Motor neuron (in vitro differentiated cells): ENCODE measurements at regions not wholly inside any gene's neighbourhood (a gene's known extent, or its start where the extent isn't known, plus 50 kb on each side); places are given as distances from the start of the nearest gene placed in this dataset.

Source experiments
- ATAC-seq, 8 experiments: fragments of 200-7000 bp; cut with Tn5 transposase; replicated peaks in 6 of 8; 2 replicates each; pipeline ENCODE4 v1.8.0; 2021; ENCODE audit warnings: mild to moderate bottlenecking in 8 of 8, moderate library complexity in 8 of 8
- H3K27ac ChIP-seq, 2 donors: fragments of 250-450 bp; sonication (Bioruptor Pico); 2 replicates each; pipeline ENCODE4 v1.9.0; 2021; ENCODE audit warnings: antibody characterized with exemption in 2 of 2, mild to moderate bottlenecking in 2 of 2, moderate library complexity in 1 of 2
- H3K4me1 ChIP-seq, 2 donors: fragments of 250-450 bp; sonication (Bioruptor Pico); replicated peaks in 1 of 2; 2 replicates each; pipeline ENCODE4 v1.6.1; 2021; ENCODE audit warnings: antibody characterized with exemption in 2 of 2, mild to moderate bottlenecking in 2 of 2, moderate library complexity in 1 of 2
- H3K4me3 ChIP-seq, 5 donors: fragments of 250-450 bp; sonication (Bioruptor Pico); 2 replicates each; pipeline ENCODE4 v1.9.0; 2021; ENCODE audit warnings: antibody characterized with exemption in 5 of 5, mild to moderate bottlenecking in 5 of 5, moderate library complexity in 4 of 5
- WGBS, 10 experiments: fragments of 450-650 bp; shearing (Covaris generic); methylation state at CpG; one replicate each; pipeline ENCODE4 v1.0.0; 2022; 5-methylcytosine and 5-hydroxymethylcytosine counted together
- in situ Hi-C, 9 experiments: fragments of 400-800 bp; cut with MboI; loops; one replicate each; pipeline ENCODE4 v1.15.0; 2021; ENCODE audit warnings: low sequenced_read_pairs in 9 of 9, low pct_unique_long_range_greater_than_20kb in 2 of 9; ENCODE audit not compliant: unreplicated experiment in 9 of 9

DNA sequence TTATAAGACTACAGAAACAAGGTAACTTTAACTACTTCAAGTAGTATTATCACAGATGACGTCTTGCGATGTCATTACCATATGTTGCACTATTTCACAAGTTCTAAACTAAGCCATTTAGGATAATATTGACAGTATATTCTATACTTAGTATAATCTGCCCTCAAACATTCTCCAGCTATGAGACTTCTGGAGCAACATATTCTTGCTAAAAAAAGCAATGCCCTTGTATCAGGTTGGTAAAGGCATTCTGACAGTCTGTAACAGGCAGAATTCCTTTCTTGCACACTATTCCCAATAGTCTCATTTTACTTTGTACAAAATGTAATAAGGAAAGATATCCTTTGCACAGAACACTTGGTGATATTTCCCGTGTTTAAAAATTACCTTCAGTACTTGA, 694.8 kb upstream of the PKDCC start:
- WGBS, 10 experiments: 29 to 100% (median 93%) methylated on average over 1 to 3 of the region's 3 CpGs
- Histone ChIP-seq H3K4me3 (no peak overlapping the region), H3K27ac (no peak overlapping the region), H3K4me1 (no peaks in the 10 kb centered on the region)
- in situ Hi-C loops: no loop called here
- ATAC-seq: no peak

DNA sequence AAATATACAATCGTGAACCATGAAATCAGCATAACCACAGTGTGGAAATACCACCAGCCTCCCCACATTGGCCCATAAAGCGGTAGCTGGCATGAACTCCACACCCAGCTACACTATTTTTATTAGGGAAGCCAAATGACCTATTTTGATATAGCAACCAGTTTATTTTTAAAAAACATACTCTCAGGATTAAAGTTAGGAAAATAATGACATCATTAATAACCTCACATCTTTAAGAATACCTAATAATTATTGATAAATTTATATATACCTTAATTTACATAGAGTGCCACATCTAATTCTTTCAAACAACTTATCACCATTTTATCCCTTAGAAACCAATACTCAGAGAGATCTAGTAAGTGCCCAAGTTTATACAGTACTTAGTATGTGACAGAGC, 692.0 kb upstream of the PKDCC start:
- in situ Hi-C loops: no loop called here
- Histone ChIP-seq H3K27ac (no peak overlapping the region), H3K4me1 (no peaks in the 10 kb centered on the region), H3K4me3 (no peak overlapping the region)
- ATAC-seq: no peak
- 0 to 100% (median 57%) methylated on average over 1 to 2 of the region's 2 CpGs; no CpG with 5 or more reads in 2 of the 10 experiments for WGBS, 10 experiments

DNA sequence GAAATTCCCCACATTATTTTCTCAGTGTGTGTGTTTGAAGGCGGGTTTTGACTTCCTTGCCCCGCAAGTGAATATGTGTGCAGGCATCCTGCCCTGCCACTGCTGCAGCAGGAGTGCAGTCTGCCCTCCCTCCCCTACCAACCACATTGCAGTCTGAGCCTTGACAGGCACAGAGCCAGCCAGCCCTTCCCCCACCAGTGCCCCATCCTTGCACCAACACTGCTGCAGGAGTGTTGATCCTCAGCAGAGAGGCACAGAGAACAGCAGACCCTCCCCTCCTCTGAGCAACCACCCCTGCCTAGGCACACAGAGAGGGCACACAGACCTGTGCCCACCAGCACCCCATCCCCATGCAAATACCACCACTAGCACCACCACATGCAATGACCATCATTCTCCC, 683.0 kb upstream of the PKDCC start:
- in situ Hi-C loops: no loop called here
- WGBS, 10 experiments: no CpG with 5 or more reads among the region's 2 CpGs

DNA sequence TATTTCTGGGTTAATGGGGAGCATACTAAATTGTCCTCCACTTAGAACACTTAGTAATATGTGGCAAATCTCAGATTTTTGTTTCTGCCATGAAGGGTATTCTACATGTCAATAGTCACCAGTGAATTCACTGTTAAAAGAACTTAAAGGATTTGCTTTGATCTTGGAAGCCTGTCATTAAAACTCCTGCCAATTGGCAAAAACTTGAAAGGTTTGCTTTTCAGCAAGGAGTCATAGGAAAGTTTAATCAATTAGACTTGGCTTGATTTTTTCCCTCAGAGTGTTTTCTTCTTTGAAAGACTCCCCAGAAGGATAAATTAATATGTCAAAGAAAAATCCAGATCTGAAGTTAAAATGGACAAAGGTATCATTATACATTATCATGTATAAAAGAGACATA, 671.9 kb upstream of the PKDCC start:
- in situ Hi-C loops: no loop called here
- no peak overlapping the region for H3K4me3 ChIP-seq
- ATAC-seq: no peak

More for the DNA sequence above, 683.0 kb upstream of the PKDCC start:
- no peaks in the 10 kb centered on the region for H3K4me1 ChIP-seq
- no peak for ATAC-seq
- no peak overlapping the region for H3K27ac ChIP-seq
- no peak overlapping the region for H3K4me3 ChIP-seq

DNA sequence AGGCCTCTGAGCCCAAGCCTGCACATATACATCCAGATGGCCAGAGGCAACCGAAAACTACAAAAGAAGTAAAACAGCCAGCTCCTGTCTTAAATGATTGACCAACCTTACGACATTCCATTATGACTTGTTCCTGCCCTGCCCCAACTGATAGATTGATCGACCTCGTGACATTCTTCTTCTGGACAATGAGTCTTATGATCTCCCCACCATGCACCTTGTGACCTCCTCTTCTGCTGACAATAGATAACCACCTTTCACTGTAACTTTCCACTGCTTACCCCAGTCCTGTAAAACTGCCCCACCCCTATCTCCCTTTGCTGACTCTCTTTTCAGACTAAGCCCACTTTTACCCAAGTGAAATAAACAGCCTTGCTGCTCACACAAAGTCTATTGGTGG, 670.0 kb upstream of the PKDCC start:
- Histone ChIP-seq H3K4me1 (peaks cover 12 to 14% of the 10 kb centered on the region in 2 donors), H3K27ac (no peak overlapping the region), H3K4me3 (no peak overlapping the region)
- WGBS, 10 experiments: 17 to 94% (median 51%) methylated on average over 1 to 4 of the region's 4 CpGs; no CpG with 5 or more reads in 2 of the 10 experiments
- ATAC-seq: no peak
- in situ Hi-C loops: no loop called here

More for the DNA sequence above, 671.9 kb upstream of the PKDCC start:
- Histone ChIP-seq H3K4me1 (peaks cover 12 to 14% of the 10 kb centered on the region in 2 donors), H3K27ac (no peak overlapping the region)

DNA sequence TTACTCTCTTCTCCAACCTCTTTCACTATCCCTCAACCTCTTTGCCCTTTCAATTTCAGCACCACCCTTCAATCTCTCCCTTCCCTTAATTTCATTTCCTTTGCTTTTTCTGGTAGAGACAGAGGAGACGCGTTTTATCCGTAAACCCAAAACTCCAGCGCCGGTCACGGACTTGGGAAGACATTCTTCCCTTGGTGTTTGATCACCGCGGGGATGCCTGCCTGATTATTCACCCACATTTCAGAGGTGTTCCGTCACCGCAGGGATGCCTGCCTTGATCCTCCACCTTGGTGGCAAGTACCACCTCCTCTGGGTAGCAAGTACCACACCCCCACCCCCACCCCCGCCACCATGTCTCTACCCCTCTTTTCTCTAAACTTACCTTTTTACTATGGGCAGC, 669.4 kb upstream of the PKDCC start:
- Histone ChIP-seq H3K4me1 (peaks cover 12 to 14% of the 10 kb centered on the region in 2 donors), H3K27ac (no peak overlapping the region), H3K4me3 (no peak overlapping the region)
- ATAC-seq: no peak
- in situ Hi-C loops: no loop called here
- 80 to 100% (median 98%) methylated on average over 1 to 10 of the region's 11 CpGs; no CpG with 5 or more reads in 4 of the 10 experiments for WGBS, 10 experiments

DNA sequence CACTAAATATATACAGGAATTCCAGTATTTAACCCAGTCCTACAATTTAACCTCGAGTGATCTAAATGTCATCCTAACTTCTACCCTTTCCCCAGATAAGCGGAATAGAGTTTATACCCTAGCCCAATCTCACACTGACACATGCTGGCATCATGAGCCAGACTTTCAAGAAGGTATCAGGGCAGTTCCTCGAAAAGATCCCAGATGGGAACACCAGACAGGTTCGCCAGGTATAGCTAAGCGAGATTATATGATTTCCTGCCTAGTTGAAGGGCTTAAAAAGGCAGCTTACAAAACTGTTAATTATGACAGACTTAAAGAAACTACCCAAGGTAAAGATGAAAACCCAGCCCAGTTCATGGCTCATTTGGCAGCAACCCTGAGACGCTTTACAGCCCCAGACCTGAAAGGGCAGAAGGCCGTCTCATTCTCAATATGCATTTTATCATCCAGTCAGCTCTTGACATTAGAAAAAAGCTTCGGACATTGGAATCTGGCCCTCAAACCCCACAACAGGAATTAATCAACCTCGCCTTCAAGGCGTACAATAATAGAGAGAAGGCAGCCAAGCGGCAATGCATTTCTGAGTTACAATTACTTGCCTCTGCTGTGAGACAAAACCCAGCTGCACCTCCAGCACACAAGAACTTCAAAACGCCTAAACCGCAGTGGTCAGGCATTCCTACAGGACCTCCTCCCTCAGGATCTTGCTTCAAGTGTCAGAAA, 668.2 kb upstream of the PKDCC start:
- Histone ChIP-seq H3K4me3 (no peak overlapping the region), H3K27ac (no peak overlapping the region), H3K4me1 (peaks cover 12 to 14% of the 10 kb centered on the region in 2 donors)
- WGBS, 10 experiments: 17 to 86% (median 31%) methylated on average over 4 to 10 of the region's 13 CpGs; no CpG with 5 or more reads in 1 of the 10 experiments
- ATAC-seq: peak in 2 of 8 experiments; percentile 45 to 65
- in situ Hi-C loops: no loop called here

DNA sequence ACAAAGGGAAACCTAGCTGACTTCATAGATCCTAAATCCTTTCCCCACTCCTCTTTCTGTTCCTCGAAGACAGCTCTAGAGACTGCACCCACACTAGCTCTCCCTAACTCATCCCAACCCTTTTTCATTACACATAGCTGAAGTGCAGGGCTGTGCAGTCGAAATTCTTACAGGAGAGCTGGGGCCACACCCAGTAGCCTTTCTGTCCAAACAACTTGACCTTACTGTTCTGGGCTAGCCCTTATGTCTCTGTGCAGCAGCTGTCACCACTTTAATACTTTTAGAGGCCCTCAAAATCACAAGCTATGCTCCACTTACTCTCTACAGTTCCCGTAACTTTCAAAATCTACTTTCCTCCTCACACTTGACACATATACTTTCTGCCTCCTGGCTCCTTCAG, 666.1 kb upstream of the PKDCC start:
- in situ Hi-C loops: no loop called here
- no peak overlapping the region for H3K27ac ChIP-seq
- H3K4me3 ChIP-seq: no peak overlapping the region
- H3K4me1 ChIP-seq: peaks cover 10 to 14% of the 10 kb centered on the region in 2 donors
- ATAC-seq: no peak
- 0 to 100% (median 90%) methylated on average over 1 to 2 of the region's 3 CpGs; no CpG with 5 or more reads in 1 of the 10 experiments for WGBS, 10 experiments

DNA sequence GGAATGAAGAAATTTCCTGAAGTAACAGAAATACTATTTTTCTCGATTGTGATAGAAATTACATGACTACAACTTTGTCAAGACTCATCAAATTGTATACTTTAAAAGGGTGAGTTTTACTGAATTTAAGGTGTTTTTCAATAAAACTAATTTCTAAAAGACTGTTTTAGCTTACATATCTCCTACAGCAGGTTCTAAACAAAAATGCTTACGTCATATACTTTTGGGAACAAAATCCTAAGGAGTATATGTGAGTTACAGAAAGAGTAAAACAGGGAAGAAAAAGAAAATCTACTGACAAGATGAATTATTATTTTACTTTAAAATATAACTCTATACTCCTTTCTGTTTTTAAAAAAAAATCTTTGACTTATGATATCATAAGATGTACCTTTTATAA, 660.3 kb upstream of the PKDCC start:
- no peak overlapping the region for H3K27ac ChIP-seq
- H3K4me1 ChIP-seq: no peaks in the 10 kb centered on the region
- H3K4me3 ChIP-seq: no peak overlapping the region
- in situ Hi-C loops: no loop called here
- WGBS, 10 experiments: 0 to 100% (median 92%) methylated on average over 1 to 2 of the region's 2 CpGs
- no peak for ATAC-seq

DNA sequence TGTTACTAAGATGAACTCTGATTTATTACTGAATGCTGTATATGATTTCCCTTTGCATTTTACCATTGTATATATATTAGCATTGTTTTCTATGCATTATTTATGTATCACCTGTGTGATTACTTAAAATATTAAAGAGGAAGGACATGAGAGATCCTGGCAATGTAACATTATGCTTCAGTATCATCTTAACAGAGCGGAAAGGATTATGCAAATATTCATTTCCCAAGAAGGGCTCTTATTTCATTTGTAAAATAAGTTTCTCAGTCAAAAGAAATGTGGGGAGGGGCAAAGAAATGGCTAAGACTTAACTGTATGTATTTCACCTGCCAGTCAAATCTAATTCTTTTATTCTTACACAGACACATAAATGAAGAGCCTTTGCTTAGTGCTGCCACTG, 654.2 kb upstream of the PKDCC start:
- ATAC-seq: peak in 1 of 8 experiments; percentile 65
- no peak overlapping the region for H3K27ac ChIP-seq
- H3K4me1 ChIP-seq: no peaks in the 10 kb centered on the region
- in situ Hi-C loops: no loop called here
- no peak overlapping the region for H3K4me3 ChIP-seq
- WGBS, 10 experiments: 0 to 100% (median 51%) methylated on average over 1 of the region's 1 CpG; no CpG with 5 or more reads in 2 of the 10 experiments

DNA sequence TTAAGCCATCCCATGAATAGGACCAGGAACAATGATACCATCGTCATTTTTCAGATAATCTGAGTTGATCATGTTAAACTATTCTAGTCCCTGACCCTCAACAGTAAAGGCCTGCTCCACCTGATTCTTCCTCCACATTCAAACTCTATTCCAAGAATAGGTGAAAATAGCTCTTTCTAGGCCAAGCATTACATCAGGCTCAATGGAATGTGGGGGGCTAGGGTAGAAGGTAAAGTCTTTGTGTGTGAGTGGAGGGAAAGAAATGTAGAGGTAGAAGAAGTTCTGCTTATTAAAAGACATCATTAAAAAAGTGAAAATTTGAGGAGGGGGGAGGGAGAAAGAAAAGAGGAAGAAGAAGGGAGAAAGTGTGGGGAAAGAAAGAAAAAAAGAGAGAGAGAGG, 653.3 kb upstream of the PKDCC start:
- 40 to 90% (median 80%) methylated on average over 1 of the region's 1 CpG; no CpG with 5 or more reads in 7 of the 10 experiments for WGBS, 10 experiments
- Histone ChIP-seq H3K4me3 (no peak overlapping the region), H3K27ac (no peak overlapping the region), H3K4me1 (peaks cover 0 to 4% of the 10 kb centered on the region in 2 donors)
- in situ Hi-C loops: no loop called here
- no peak for ATAC-seq

DNA sequence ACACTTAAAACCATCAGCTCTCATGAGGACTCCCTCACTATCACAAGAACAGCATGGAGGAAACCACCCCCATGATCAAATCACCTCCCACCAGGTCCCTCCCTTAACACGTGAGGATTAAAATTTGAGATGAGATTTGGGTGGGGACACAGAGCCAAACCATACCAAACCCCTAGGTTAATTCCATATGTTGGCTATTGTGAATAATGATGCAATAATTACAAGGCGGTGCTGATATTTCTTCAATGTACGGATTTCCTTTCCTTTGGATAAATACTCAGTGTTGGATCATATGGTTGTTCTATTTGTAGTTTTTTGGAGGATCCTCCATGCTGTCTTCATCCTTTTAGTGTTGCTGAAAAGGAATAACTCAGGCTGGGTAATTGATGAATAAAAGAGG, 652.1 kb upstream of the PKDCC start:
- 29 to 100% (median 80%) methylated on average over 1 to 3 of the region's 3 CpGs for WGBS, 10 experiments
- in situ Hi-C loops: no loop called here
- ATAC-seq: no peak
- Histone ChIP-seq H3K4me1 (peaks cover 0 to 8% of the 10 kb centered on the region in 2 donors), H3K4me3 (no peak overlapping the region), H3K27ac (no peak overlapping the region)

DNA sequence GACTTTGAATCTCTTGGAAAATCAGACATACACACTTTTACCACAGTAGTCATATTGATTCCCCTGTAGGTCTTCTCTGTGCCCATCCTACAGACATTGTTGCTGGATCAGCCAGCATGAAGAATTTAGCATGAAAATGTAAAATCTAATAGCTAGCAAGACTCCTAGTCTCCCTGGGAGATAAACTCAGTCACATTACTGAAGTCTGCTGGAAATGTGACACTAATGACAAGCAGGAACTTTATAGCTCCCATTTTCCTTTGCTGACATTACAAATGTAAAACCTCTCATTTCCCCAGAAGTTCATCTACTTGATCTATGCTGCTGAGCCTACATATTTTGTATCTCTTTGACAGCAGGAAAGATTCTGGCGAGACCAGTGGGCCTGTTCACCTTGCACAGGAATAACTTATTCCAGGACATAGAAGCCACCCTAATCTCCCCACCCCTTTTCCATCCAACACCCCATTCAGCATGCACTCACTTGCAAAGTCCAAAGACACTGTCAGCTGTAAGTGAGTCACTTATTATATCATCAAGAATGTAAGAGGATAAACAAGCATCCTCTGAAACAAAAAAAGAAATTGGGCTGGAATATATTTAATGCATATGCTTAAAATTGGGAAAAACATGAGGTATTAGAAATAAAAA, 648.3 kb upstream of the PKDCC start:
- WGBS, 10 experiments: 0 to 86% (median 70%) methylated on average over 1 of the region's 1 CpG; no CpG with 5 or more reads in 4 of the 10 experiments
- ATAC-seq: peak in 5 of 8 experiments; percentile 13 to 60 (median 23)
- H3K4me1 ChIP-seq: peaks cover 0 to 8% of the 10 kb centered on the region in 2 donors
- in situ Hi-C loops: loop anchor here in 1 of 9 experiments (25.0 kb wide), 1 partner anchor 388 kb away; no protein-coding TSS in a partner anchor
- no peak overlapping the region for H3K4me3 ChIP-seq
- no peak overlapping the region for H3K27ac ChIP-seq
